OCI-LY7 (cell line): ENCODE measurements at regions not wholly inside any gene's neighbourhood (a gene's known extent, or its start where the extent isn't known, plus 50 kb on each side); places are given as distances from the start of the nearest gene placed in this dataset.

Experiments
- EZH2phosphoT487 ChIP-seq: fragments of 200-600 bp; sonication (generic); IDR thresholded peaks from 2 replicates; pipeline ENCODE4 v1.6.1; 2018; ENCODE audit warnings: low read depth, borderline replicate concordance, mild to moderate bottlenecking, mixed run types, antibody characterized with exemption, low read length, moderate library complexity, mixed read lengths
- TF ChIP-seq, protein P1 (sequence below): fragments of 200-600 bp; sonication (generic); conservative IDR thresholded peaks from 2 replicates; pipeline ENCODE4 v1.5.1; 2014; ENCODE audit warnings: mild to moderate bottlenecking, antibody characterized with exemption, low read length, moderate library complexity, mixed read lengths

- TF ChIP-seq, protein P1, sequence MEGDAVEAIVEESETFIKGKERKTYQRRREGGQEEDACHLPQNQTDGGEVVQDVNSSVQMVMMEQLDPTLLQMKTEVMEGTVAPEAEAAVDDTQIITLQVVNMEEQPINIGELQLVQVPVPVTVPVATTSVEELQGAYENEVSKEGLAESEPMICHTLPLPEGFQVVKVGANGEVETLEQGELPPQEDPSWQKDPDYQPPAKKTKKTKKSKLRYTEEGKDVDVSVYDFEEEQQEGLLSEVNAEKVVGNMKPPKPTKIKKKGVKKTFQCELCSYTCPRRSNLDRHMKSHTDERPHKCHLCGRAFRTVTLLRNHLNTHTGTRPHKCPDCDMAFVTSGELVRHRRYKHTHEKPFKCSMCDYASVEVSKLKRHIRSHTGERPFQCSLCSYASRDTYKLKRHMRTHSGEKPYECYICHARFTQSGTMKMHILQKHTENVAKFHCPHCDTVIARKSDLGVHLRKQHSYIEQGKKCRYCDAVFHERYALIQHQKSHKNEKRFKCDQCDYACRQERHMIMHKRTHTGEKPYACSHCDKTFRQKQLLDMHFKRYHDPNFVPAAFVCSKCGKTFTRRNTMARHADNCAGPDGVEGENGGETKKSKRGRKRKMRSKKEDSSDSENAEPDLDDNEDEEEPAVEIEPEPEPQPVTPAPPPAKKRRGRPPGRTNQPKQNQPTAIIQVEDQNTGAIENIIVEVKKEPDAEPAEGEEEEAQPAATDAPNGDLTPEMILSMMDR: no peak
- no peak for TF ChIP-seq EZH2phosphoT487
Observed at GRCh38 chr2:186946896-186947467, 98.0 kb upstream of the ZSWIM2 start.
